Activated T-cell treated with anti-CD3 and anti-CD28 coated beads, Interleukin-2, amount 50 U/mL, for 4 hours (primary cell): ENCODE measurements at regions not wholly inside any gene's neighbourhood (a gene's known extent, or its start where the extent isn't known, plus 50 kb on each side); places are given as distances from the start of the nearest gene placed in this dataset.

Experiments used
- ATAC-seq, 2 donors: fragments of 200-7000 bp; cut with Tn5 transposase; one replicate each; pipeline ENCODE4 v1.10.0; 2021
- DNase-seq: peaks from one replicate; pipeline ENCODE4 v3.0.0-alpha.2; 2020
- H3K27me3 Mint-ChIP-seq: one replicate; pipeline ENCODE4 v1.8.0; 2021; ENCODE audit warnings: low read depth, mixed read lengths
- H3K36me3 Mint-ChIP-seq: one replicate; pipeline ENCODE4 v1.8.0; 2022; ENCODE audit warnings: mixed read lengths; ENCODE audit not compliant: insufficient read depth
- H3K4me1 Mint-ChIP-seq: one replicate; pipeline ENCODE4 v1.8.0; 2021; ENCODE audit warnings: low read depth, mixed read lengths
- H3K4me3 Mint-ChIP-seq: one replicate; pipeline ENCODE4 v1.8.0; 2021; ENCODE audit warnings: mild to moderate bottlenecking, moderate library complexity, mixed read lengths
- H3K9me3 Mint-ChIP-seq: one replicate; pipeline ENCODE4 v1.8.0; 2021; ENCODE audit warnings: mixed read lengths

DNA sequence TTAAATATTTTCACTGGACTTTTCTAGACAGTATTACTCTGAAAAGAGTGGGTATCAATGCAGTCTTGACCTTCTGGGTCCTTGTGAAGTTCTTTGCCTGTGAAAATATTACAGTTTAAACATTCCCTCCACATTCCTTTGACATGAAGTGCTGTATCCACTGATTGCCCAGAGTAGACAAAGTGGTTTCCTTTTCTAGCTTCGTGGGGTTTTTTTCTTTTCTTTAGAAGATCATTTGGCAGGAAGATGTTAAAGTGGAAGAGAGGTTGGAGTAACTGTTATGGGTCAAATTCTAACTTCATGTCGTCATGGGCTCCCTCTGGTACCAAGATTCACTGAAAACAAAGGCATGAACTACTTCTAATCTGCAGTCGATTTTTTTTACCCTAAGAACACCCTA is 496.9 kb downstream of the EPHA4 start:
- no peak for ATAC-seq
- Mint-ChIP-seq H3K4me3 (no peak overlapping the region), H3K4me1 (no peaks in the 10 kb centered on the region)

DNA sequence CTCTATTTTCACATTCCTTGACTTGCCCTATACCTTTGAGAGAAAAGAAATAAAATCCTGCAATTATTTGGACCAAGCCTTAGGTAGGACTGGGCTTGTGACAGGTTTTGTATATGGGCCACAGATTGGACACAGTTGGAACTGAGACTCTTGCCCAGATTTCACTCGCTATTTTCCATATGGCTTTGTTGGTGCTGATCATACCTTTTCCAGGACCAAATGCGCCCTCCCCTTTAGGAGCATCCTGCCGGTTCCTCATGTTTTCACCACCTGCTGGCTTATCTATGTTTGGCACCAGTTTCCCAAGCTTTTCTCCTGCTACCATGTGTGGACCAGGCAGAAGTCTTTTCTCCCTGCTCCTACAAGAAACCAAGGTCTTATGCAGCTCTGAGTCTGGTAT is 494.9 kb downstream of the EPHA4 start:
- no peaks in the 10 kb centered on the region for H3K9me3 Mint-ChIP-seq
- ATAC-seq, result no peak
- no peak overlapping the region for H3K4me3 Mint-ChIP-seq
- H3K27me3 Mint-ChIP-seq, result peaks cover 5% of the 10 kb centered on the region
- DNase-seq, result no peak
- H3K36me3 Mint-ChIP-seq, result no peaks in the 10 kb centered on the region
- no peaks in the 10 kb centered on the region for H3K4me1 Mint-ChIP-seq

More for the DNA sequence above, 496.9 kb downstream of the EPHA4 start:
- no peaks in the 10 kb centered on the region for H3K36me3 Mint-ChIP-seq
- H3K27me3 Mint-ChIP-seq, result peaks cover 5% of the 10 kb centered on the region
- H3K9me3 Mint-ChIP-seq, result peaks cover 10% of the 10 kb centered on the region
- no peak for DNase-seq

DNA sequence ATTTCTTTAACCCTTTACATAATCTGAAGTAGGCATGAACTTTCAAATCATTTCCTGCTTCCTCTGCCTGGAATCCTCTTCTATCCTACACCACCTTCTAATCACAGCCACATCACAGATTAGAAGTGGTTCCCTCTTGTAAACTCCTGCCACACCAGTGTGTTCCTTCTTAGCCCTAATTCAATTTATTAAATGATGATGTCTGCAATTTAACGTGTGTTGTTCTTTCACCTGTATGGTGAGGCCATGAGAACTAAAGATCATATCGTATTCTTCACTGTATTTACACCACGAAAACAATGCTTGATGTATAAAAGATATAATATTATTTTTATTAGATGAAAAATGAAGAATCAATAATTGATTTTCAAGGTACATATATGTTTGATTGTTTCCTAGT is 494.3 kb downstream of the EPHA4 start:
- ATAC-seq, result no peak
- H3K4me3 Mint-ChIP-seq, result no peak overlapping the region
- no peaks in the 10 kb centered on the region for H3K36me3 Mint-ChIP-seq
- no peaks in the 10 kb centered on the region for H3K9me3 Mint-ChIP-seq
- H3K4me1 Mint-ChIP-seq, result no peaks in the 10 kb centered on the region
- no peak for DNase-seq
- H3K27me3 Mint-ChIP-seq, result peaks cover 7% of the 10 kb centered on the region

DNA sequence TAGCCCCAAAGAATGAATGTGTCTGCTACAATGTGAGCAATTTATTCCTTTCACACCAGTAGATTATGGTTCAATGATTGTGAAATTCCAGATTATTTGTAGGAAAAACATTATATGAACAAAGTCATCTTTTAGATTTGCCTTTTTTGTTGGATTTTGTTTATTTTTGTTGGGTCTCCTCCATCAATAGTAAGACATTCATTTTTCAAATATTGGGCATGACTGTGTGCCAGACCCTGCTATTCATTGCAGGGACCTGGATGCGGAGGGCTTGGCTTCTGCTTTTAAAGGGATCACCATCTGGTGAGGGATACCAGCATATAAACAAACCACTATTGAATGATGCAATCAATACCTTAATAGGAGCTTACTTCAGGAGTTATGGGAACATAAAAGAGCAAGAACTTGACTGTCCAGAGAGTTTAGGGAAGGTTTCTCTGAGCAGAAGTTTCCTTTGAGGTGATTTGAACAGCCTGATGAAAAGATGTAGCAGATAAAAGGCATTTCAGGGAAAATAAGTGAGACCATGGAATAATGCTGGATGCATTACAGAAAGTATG is 486.7 kb downstream of the EPHA4 start:
- ATAC-seq, result no peak
- no peak for DNase-seq
- H3K36me3 Mint-ChIP-seq, result no peaks in the 10 kb centered on the region
- H3K4me1 Mint-ChIP-seq, result no peaks in the 10 kb centered on the region
- H3K9me3 Mint-ChIP-seq, result peaks cover 3% of the 10 kb centered on the region
- peaks cover 4% of the 10 kb centered on the region for H3K27me3 Mint-ChIP-seq
- no peak overlapping the region for H3K4me3 Mint-ChIP-seq

DNA sequence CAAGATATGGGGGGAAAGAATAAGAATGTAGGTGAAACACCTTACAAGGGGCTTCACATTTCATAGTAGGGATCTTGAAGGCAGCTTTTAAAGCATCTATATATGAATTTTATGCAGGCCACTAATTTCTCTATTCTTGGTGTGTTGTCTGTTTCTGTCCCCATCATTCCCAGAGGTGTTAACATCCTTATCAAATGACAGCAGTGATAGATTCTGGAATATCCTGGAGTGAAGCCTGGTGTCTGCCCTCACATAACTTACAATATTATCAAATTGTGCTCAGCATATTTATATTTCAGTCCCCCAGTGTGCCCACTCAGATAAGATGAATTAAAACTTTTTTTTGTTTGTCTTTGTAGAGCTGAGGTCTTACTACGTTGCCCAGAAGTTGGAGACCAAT is 486.2 kb downstream of the EPHA4 start:
- H3K4me3 Mint-ChIP-seq, result no peak overlapping the region
- DNase-seq (no peak), ATAC-seq (no peak)
- H3K4me1 Mint-ChIP-seq, result no peaks in the 10 kb centered on the region
- peaks cover 4% of the 10 kb centered on the region for H3K27me3 Mint-ChIP-seq
- H3K9me3 Mint-ChIP-seq, result peaks cover 3% of the 10 kb centered on the region
- H3K36me3 Mint-ChIP-seq, result no peaks in the 10 kb centered on the region

DNA sequence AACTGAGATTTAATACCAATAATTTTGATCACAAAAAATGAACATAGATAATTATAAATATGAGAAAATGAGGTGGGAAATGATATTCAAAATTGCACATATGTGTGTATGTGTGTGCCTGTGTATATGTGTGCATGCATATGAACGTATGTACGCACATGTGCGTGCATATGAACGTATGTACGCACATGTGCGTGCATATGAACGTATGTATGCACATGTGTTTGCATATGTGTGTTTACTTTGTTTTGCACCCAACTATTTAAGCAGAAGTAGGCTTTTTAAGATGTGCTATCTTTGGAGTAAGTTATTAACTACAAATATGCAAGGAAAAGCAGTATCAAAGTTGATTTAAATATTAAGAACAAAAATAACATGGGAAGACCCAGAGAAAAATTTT is 484.3 kb downstream of the EPHA4 start:
- peaks cover 5% of the 10 kb centered on the region for H3K27me3 Mint-ChIP-seq
- no peak overlapping the region for H3K4me3 Mint-ChIP-seq
- no peak for ATAC-seq
- no peaks in the 10 kb centered on the region for H3K36me3 Mint-ChIP-seq
- no peak for DNase-seq
- H3K9me3 Mint-ChIP-seq, result peaks cover 3% of the 10 kb centered on the region
- no peaks in the 10 kb centered on the region for H3K4me1 Mint-ChIP-seq

DNA sequence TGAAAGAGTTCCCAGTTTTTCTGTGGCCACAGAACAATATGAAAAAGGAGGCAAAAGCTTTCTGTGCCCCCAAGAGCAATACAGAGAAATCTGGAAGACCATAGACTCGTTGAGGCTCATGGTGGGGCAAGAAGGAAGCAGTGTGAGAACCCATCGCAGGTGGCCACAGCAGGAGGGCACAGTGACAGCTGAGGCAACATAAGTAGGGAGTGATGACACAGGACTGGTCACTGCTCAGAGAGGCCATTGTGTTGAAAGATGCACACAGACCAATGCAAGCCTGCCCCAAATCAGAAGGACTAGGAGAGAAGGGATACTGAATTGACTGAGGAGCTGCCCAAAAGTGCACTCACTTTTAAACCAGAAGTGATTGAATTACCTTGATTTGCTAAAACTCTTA is 483.6 kb downstream of the EPHA4 start:
- peaks cover 3% of the 10 kb centered on the region for H3K9me3 Mint-ChIP-seq
- DNase-seq (no peak), ATAC-seq (no peak)
- peaks cover 4% of the 10 kb centered on the region for H3K27me3 Mint-ChIP-seq
- no peak overlapping the region for H3K4me3 Mint-ChIP-seq
- no peaks in the 10 kb centered on the region for H3K36me3 Mint-ChIP-seq
- no peaks in the 10 kb centered on the region for H3K4me1 Mint-ChIP-seq

DNA sequence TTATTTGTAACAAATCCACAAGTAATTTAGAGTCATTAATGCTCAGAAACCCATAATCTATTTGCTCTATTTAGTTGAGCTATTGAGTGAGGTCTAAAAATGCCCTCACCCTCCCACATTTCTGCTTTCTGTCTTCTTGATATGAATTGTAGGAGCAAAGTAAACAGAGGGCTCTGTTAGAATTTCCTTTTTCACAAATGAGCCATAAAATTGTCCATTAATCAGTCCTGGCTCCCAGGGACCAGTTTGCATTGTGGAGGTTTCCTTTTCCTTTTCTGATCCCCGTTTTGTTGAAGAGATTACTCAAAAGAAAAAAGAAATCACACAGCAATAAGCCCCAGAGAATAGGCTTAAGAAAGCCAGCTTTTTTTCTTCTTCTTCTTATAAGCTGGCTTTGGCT is 476.7 kb downstream of the EPHA4 start:
- Mint-ChIP-seq H3K36me3 (no peaks in the 10 kb centered on the region), H3K4me3 (no peak overlapping the region), H3K27me3 (peaks cover 4% of the 10 kb centered on the region), H3K4me1 (no peaks in the 10 kb centered on the region), H3K9me3 (no peaks in the 10 kb centered on the region)
- no peak for ATAC-seq
- no peak for DNase-seq

DNA sequence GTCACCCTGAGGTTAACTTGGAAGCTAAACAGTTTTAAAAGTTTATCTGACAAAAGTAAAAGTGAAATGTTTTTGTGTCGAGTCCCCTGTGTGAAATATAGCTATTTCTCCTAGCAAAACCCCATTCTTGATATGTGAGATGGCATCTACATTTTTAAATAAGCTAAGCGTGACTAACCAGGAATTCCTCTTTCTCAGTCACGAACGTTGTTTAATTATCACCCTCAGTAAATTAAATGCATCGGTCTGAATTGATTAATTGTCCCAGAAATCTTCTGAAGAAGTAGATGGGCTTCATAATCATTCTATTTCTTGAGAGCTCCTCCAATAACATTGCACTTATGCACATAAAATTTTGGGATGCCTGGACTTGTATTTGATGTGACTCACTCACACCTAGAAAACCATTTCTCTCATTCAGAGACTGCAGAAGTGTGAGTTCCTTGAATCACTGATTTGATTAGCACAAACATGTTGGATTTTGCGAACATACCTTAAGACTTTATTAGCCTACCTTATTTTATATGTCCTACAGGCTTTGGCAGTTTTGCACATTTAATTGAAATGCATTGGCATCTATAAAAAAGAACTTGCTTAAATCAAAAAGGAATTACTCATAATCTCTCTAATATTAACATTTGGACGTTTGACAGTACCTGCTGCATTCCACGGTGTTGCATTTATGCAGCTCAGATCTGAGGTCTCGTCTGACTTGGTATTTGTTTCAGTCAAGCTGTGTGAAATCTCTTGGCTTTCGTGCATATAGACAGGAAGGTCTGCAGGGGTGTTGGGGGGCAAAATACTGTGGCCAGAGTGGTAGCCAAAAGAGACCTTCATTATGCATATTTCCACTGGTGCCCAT is 475.2 kb downstream of the EPHA4 start:
- Mint-ChIP-seq H3K4me1 (no peaks in the 10 kb centered on the region), H3K36me3 (no peaks in the 10 kb centered on the region), H3K27me3 (peaks cover 4% of the 10 kb centered on the region), H3K9me3 (no peaks in the 10 kb centered on the region), H3K4me3 (no peak overlapping the region)
- ATAC-seq, result no peak
- DNase-seq, result no peak

DNA sequence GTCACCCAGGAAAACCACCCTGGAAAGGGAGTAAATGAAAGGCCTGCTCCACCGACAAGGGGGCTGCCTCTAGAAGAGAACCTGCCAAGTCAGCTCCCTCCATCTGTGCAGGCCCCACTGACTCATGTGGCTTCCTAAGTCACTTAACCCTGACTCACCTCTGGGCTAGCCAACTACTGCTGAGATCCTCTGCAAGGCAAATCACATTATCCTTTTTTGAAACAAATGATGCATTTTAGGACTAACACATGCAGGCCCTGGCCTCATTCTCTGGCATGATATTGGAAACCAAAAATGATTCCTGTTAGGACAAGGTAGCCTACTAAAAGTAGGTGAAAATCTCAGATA is 474.6 kb downstream of the EPHA4 start:
- Mint-ChIP-seq H3K36me3 (no peaks in the 10 kb centered on the region), H3K9me3 (no peaks in the 10 kb centered on the region)
- ATAC-seq, result no peak

DNA sequence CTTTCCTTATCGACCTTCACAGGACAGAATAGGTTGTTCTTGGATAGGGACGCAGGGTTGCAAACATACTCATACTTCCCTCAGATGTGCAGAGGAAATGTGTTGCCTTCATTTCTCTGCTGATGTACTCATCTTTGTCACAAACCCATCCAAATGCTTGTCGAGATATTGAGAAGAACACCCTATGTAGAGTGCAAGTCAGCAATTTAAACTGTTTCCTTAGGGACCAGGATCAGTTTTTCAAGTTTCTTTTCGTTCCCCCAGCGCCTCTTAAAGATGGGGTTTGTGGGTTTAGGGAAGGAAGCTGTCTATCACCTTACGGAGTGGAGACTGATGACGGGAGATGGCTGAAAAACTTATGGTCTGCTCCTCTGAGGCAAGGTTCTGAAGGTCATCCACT is 474.2 kb downstream of the EPHA4 start:
- no peak for ATAC-seq
- H3K27me3 Mint-ChIP-seq, result no peaks in the 10 kb centered on the region
- DNase-seq, result no peak
- H3K4me1 Mint-ChIP-seq, result no peaks in the 10 kb centered on the region
- no peaks in the 10 kb centered on the region for H3K9me3 Mint-ChIP-seq
- H3K4me3 Mint-ChIP-seq, result no peak overlapping the region
- no peaks in the 10 kb centered on the region for H3K36me3 Mint-ChIP-seq

More for the DNA sequence above, 474.6 kb downstream of the EPHA4 start:
- no peak for DNase-seq
- Mint-ChIP-seq H3K27me3 (peaks cover 4% of the 10 kb centered on the region), H3K4me3 (no peak overlapping the region), H3K4me1 (no peaks in the 10 kb centered on the region)

DNA sequence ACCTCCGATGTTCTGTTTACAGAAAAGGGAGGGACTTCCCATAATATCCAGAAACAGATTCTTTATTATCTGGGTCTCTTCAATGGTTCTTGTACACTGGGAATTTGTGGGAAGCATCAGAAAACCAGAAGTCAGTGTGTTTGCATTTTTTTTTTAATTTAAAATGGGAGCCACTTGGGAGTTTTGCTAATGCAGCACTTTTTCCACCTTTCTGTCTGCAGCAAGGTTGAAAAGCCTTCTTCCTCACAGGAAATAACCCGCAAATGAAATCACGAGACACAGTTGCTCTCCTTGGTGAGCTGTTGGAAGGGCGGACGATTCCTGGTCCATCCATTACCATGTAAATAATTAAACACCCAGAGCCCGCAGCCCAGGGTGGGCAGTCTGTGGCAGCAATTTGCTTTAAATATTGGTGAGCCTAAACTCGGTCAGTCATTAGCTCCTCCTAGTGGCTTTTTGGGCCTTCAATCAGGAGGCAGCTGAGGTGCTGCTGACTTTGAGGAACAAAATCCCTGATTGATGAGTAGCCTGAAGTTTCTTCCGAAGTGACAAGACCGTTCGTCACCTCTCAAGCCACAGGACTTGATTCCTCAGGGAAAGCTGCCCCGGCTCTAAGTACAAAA is 471.5 kb downstream of the EPHA4 start:
- H3K36me3 Mint-ChIP-seq, result no peaks in the 10 kb centered on the region
- no peak for ATAC-seq
- DNase-seq, result no peak
- H3K4me3 Mint-ChIP-seq, result no peak overlapping the region
- peaks cover 2% of the 10 kb centered on the region for H3K27me3 Mint-ChIP-seq
- H3K9me3 Mint-ChIP-seq, result no peaks in the 10 kb centered on the region
- H3K4me1 Mint-ChIP-seq, result peaks cover 3% of the 10 kb centered on the region

DNA sequence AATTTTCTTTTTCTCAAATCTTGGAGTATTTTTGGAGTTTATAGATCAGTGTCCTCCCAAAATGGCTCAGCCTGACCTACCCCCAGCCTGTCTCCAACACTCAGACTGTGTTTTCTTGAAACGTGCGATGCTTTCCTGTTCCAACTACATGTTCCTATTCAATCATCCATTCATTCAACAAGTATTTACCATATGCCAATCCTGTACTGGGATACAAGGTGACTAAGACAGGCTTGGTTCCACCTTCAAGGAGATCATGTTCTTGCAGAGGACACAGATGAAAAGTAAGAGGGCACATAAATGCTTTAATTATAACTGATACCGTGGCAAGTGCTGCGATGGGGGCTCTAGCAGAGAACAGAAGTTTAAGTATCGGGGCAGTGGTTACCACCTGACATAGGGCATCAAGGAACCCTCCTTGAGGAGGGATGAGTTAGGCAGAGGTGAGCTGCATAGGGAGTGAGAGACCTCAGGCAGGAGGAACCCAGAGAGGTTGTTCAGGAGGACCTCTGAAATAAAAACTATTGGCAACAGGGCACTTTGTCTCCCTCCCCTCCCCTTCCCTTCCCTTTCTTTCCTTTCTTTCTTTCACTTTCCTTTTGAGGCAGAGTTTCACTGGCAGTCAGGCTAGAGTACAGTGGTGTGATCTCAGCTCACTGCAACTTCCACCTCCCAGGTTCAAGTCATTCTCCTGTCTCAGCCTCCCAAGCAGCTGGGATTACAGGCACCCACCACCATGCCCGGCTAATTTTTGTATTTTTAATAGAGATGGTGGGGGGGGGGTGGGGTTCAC is 469.0 kb downstream of the EPHA4 start:
- DNase-seq, result no peak
- ATAC-seq, result no peak
- Mint-ChIP-seq H3K27me3 (peaks cover 8% of the 10 kb centered on the region), H3K9me3 (no peaks in the 10 kb centered on the region), H3K4me3 (no peak overlapping the region), H3K36me3 (no peaks in the 10 kb centered on the region), H3K4me1 (peaks cover 3% of the 10 kb centered on the region)

DNA sequence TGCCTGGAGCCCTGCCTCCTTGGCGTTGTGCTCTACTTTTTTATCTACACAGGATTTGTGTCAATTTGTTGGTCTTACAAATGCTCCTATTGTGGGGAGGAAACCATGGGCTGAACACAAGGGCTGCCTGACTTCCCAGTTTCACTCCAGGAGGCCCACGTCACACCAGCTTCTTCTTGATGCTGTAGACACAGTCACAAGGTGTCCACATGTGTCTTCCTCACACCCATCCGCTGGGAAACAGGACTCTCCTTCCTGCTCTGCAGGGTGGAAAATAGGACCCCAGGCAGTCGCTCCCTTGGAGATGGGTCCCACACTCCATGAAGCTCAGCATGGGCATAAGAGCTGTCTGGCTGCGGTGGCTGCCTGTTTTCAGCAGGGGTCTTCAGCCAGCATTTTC is 468.2 kb downstream of the EPHA4 start:
- peaks cover 8% of the 10 kb centered on the region for H3K27me3 Mint-ChIP-seq
- no peak for ATAC-seq
- H3K9me3 Mint-ChIP-seq, result no peaks in the 10 kb centered on the region
- no peak overlapping the region for H3K4me3 Mint-ChIP-seq
- no peak for DNase-seq
- H3K36me3 Mint-ChIP-seq, result no peaks in the 10 kb centered on the region
- H3K4me1 Mint-ChIP-seq, result peaks cover 3% of the 10 kb centered on the region
